Fibroblast of skin of abdomen (primary cell): ENCODE measurements at regions not wholly inside any gene's neighbourhood (a gene's known extent, or its start where the extent isn't known, plus 50 kb on each side); places are given as distances from the start of the nearest gene placed in this dataset.
"Not testable (repeated sequence)": the region's sequence is repeated elsewhere in the genome, so short reads cannot be mapped to it uniquely, and the experiment has no call there.

ENCODE experiments used
- DNase-seq: peaks from one replicate; pipeline ENCODE4 v3.0.0-alpha.2; 2013

DNA sequence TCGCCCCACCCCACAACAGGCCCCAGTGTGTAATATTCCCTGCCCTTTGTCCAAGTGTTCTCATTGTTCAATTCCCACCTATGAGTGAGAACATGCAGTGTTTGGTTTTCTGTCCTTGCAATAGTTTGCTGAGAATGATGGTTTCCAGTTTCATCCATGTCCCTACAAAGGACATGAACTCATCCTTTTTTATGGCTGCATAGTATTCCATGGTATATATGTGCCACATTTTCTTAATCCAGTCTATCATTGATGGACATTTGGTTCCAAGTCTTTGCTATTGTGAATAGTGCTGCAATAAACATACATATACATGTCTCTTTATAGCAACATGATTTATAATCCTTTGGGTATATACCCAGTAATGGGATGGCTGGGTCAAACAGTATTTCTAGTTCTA is 132.7 kb downstream of the SNX10 start:
- not testable (repeated sequence) for DNase-seq

DNA sequence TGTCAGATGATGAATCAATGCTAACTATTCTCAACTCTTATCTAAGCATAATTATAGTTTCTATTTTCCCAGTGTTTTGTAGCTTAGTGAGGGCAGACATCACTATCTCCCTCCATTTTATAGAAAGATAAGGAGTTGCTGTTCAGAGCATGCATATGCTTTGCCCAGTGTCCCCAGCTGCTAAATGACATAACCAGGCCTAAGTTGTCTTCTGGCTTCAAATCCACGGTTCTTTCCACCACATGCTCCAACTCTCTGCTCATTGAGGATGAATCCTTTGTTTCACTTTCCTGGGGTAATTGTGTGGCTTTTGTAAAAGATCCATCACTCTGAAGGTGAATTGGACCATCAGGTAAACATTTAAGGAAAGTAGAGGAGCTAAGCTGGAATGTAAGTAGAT is 134.0 kb downstream of the SNX10 start:
- no peak for DNase-seq

DNA sequence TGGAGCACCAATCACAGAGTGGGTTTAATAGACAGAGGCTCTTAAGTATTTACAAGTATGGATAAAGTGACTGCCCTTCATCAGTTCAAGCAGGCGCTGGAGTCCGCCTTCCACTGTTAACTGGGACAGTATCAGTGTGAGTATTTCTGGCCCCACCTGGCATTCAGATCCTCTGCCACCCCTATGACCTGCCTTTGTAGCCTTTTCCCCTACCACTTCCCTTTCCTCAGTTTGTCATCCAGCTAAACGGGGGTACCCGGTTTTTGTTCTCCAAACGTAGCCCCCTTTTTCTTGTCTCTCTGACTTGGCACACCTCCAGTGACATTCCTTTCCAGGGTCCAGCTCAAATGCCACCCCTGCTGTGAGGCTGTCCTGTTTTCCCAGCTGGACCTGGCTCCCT is 134.4 kb downstream of the SNX10 start:
- no peak for DNase-seq

DNA sequence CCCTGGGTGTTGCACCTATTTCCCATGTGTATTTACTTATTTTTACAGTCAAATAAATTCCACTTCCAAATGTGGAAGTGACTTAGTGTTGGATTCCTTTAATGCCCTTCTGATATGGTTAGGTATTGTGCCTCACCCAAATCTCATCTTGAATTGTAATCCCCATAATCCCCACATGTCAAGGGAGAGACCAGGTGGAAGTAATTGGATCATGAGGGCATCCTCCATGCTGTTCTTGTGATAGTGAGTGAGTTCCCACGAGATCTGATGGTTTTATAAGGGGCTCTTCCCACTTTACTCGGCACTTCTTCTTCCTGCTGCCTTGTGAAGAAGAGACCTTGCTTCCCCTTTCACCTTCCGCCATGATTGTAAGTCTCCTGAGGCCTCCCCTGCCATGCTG is 136.9 kb downstream of the SNX10 start:
- DNase-seq, result no peak

DNA sequence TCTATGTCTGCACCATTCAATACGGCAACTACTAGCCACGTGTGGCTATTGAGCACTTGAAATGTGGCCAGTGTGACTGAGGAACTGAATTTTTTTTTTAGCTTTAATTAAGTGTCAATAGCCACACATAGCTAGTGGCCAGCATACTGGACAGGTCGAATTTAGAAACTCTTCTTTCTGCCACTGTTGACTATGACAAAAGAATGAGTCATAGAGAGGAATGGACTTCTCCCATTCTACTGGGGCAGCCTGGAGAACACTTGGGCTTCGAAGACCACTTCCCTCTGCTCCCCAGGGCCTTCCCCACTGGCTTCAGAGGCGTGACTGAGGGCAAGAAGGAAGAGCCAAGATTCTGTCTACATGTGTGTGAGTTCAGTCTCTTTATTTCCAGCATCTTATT is 137.5 kb downstream of the SNX10 start:
- no peak for DNase-seq

DNA sequence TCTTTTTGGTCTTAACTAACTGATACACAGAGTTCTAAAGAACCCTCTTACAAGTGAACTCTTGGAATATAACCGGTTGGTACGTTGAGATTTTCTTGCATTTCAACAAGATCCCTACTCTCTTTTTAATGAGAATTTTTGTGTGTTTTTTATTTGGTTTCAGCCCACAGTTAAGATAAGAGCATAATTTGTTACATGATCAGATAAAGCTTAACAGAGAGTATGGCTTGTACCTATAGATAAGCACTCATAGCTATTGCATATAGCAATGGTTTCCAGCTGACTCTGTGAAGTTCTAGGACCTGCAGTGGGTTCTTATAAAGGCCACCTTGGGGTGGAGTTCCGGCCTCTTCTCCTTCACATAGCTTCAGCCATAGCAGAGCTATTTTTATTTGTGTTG is 143.3 kb downstream of the SNX10 start:
- DNase-seq, result no peak

DNA sequence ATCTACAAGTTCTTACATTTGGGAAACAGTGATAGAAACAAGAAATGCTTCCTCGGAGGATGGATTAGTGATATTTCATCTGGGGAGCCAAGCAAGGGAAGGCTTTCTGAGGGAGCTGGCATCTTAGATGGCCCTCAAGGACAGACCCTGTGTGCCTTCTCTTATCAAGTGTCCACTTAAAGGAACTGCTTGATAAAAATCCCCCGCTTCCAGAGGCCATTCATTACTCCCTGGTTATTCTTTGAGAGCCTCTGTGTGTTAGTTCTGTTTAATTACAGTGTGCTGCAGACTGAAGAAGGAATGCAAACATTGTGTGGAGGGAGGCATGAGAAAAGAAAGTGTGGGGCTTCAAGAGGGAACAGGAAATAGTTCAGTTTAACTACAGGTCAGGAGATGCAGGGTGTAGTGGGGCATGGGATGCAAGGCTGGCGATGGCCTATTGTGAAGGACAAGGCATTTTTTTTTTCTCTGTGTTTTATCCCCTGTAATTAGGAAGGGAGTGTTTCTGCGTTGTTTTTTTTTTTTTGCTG is 145.4 kb downstream of the SNX10 start:
- no peak for DNase-seq

DNA sequence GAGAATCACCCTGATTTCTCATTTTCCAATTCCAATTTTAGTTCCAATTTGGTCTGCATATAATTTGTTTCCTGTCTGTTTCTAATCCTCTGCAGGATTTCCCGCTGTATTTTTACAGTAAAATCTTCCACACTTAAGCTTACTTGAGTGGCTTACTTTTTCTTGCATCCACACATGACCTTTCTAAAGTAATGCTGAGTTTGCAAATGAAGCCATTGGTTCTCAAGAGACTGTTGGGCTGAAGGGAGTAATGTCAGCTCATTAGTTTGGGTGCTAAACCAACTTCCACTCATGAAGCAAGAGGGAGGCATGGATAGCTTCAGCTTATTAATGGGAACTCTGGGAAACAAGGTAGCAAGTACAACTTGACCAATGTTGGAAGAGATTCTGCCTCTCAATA is 146.4 kb downstream of the SNX10 start:
- no peak for DNase-seq

DNA sequence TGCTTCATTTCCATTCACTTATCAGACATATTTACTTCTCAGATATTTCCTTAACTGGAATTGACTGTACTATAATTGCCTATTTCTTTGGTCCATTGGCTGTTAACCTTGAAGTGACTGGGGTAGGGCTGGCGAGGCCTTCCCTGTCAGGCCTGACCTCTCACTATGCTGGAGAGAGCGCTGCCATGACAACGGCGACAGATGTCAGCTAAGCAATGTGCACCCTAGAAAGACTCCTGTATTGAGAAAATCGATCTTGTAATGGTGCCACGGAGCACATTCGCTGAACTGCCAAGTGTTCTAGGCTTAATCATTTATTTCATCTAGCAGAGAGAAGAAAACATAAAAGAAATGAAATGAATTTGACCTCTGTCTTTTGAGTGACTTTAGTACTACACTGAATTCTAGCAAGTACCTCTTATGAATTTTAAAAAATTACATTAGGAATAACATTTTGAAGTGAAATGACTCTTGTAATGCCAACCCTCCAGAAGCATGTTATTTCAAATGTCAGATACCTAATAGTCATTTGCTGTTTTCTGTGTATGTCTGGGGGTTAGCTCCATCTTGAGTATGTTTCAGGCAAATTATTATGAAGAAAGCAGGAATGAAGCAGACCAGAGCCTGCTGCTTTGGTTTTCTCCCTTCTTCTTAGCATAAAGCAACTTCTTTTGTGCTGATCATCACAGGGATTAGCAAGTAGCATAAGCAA is 148.0 kb downstream of the SNX10 start:
- DNase-seq, result no peak

DNA sequence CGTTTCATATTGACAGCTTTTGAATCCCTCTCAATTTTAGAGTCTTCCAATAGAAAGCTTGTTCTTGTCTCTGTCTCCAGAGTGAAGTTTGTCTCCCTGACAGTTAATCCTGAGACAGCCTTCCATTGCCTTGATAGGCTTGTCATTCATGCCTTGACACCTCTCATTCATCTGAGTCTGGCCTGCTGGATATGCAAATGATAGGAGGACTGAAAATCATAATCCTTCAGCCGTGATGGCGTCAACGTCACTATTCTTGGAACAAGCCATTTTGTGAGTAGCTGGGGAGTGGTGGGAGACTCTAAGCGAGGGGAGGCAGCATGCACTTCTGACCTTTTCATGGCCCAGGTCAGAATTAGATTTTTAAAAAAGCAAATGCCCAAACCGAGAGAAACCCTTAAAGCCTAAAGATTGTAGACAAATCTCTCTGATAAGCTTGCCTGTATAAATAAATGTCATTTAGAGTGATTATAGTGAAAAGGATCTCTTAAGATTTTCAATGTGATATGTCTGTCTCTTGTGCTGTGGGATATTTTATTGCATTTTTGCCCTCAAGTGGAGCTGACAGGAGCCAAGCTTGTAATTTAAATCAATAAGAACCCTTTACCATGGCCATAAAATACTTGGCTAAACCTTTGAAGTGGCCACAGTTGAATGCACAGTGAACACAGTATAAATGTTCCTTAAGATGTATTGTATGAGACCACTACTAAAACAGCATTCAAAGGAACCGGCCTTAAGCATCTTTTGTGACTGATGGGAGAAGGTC is 148.8 kb downstream of the SNX10 start:
- DNase-seq, result no peak

DNA sequence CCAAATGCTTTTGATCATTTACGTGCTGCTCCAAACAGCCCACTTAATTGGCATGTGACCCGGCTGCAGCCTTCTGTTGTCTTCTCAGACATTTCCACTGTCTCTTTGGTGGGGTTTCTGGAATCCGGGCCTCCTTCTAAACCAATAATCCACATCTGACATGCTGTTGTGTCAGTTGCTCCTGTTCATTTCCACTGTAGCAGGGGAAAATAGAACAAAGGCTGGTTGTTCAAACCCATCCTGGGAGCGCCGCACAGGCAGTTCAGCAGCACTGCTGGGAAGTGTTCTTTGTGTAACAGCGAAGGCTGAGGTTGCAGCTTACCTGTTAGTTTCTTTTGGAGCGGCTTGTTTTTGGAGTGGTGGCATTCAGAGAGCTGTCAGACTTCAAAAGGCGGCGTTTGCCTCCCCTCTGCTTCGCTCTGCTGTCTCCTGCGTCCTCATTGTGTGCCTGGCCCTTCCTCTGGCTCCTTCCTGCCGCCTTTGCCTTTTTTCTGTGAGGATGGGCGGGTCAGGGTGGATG is 149.4 kb downstream of the SNX10 start:
- no peak for DNase-seq

DNA sequence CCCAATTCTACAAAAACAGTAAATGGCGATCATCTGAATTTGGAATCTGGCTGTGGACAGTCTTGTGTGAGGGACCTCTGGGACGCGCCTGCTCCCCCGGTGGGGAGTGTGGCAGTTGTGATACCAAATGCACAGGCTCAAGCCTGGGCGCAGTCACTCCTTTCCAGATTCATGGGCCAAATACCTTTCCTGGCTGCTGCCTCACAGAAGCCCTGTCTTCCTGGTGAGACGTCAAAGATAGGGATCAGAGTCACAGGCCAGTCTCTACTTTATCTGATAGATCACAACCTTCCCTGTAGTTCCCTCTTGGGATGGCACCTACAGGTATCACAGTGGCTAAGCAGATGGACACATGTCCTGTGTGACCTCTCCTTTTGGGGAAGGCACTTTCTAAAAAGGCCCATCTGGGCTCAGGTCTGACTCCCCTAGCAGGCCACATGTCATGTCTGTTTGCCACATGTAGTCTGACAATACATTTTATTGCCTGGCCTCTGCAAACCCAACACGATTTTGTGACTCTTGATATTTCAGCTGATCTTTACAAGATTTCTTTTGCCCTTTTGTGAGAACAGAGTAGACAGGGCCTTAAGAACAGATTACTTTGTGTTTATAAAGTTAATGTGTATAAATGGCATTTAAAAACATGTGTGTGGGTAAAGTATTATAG is 150.1 kb downstream of the SNX10 start:
- no peak for DNase-seq

DNA sequence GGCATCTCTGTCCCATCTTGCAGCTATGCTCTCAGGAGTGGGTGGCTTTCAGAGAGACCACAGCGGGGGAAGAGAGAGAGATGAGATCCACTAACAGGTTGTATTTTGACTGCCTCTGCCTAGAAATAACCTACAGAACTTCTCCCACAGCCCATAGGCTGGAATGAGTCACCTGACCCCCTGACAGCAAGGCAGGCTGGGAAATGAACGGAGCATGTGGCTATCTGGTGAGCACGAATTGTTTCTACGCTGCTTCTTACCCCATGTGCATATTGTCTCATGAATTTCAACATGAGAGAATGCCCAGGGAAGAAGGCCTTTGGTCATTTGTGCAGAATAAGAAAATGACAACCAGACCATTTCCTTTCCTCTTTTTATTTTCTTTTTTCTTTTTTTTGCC is 151.3 kb downstream of the SNX10 start:
- no peak for DNase-seq

DNA sequence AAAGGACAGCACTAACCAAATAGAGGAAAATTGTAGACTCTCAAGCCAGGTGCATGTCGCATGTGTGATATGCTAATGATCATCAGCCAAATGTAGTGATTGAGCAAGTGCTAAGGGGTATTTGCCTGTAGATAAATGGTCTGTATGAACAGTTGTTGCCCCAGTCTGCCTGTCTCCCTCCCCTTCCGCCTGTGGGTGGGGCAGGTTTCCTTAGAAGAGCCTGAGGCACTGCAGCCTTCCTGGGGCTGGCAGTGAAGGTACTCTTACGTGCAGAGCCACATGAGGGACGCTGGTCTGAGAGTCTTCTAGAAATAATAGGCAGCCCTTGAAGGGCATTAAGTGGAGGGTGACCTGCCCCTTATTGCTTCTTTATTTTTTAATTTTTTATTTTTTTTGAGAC is 152.1 kb downstream of the SNX10 start:
- DNase-seq, result no peak

DNA sequence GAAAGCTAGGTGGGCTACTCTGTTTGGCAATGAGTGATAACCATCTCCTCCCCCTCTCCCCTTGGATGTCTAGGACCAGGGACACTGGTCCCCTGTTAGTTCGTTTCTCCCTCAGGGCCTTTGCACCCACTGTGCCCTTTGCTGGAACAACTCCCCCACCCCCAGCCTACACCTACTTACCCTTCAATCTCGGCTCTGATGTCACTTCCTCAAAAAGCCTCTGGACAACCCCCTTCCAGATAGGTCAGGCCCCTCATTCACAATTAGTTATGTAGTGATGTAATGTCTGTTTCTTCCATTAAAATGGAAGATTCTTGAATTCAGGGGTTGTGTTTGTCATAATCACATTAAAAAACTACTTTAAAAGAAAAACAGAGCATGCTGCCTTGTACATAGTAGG is 152.9 kb downstream of the SNX10 start:
- DNase-seq, result no peak

DNA sequence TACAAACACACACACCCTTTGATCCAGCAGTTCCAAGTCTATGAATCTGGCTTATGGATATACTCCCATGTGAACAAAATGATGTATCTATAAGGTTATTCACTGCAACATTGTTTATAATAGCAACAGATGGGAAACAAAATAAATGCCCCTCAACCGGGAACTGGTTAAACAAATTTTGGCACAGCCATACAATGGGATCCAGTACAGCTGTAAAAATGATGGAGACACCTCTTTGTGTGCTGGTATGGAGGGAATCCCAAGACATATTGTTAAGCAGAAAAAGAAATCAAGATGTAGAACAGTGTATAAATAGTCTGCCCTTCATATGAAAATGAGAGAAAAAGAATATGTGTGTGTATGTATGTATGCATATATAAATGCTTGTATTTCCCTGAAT is 155.5 kb downstream of the SNX10 start:
- DNase-seq, result no peak

DNA sequence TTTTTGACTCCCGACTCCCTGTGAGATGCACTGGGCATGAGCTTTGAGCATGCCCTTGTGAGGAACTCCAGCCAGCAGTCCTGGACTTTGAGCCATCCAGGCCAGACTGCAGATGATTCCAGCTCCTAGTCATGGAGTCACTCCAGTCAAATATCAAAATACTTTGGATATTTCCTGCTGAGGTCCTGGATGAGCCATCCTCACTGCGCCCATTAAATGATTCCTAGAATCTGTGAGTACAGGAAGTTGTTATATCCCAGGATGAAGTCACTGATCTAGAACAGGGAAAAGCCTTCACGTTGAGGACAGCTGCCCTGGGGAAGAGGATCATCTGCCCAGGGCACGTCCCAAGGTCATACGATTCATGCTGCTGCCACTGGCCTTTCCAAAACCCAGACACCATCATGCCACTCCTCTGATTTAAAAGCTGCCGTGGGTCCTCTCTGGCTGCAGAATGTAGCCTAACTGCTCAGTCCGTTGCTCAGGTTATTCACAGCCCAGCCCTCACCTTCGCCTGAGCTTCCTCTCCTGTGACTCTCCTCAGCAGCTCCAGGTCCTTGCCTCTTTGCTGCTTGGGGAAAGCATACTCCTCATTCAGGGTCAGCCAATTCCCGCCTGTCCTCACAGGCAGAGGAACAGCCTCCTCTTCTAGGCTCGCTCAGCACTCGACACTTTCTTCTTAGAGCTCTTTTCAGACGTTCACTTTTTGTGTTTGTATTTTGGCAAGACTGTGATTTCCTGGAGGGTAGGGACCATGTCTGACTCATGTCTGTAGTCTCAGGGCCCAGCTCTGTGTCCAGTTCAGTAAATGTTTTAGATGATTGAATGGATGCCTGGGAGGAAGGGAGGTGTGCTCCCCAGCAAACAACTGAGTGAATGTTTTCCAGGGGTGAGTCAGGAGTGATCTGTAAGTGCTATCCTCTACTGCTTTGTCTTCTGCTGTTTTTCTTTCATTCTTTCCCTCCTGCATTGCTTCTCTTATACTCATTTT is 157.8 kb downstream of the SNX10 start:
- DNase-seq, result peak; percentile 71

DNA sequence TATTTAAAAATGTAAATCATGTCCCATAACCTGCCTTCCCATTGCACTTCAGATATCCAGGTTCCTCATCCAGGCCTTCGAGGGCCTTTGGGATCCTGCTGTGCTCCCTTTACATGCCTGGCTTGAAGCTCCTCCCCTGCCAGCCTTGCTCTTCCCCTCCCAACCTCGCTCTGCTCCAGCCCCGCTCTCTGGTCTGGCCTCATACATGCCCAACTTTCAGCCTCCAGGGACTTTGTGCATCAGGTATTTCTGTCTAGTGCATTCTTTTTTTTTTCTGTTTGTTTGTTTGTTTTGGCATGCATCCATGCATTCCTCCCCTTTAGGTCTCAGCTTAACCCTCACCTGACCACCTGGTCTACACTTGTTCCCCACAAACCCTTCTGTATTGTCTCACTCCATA is 160.3 kb downstream of the SNX10 start:
- no peak for DNase-seq

DNA sequence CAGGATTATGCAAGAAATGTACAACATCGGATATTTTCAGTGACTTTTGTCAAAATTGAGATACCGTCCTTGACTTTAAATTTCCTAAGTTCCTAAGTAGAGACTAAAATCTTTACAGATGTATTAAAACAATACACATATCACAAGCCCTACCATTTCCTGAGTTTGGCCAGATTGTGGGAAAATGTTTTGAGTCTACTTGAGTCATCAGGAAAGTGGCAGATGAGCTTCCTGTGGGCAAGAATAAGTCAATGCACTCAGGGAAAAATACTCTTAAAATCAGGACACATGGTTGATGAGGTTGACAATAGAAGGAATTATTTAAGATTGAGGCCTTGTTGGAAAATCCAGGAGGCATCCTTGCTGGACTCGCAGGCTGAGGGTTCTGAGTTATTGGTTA is 162.5 kb downstream of the SNX10 start:
- peak; percentile 13 for DNase-seq

DNA sequence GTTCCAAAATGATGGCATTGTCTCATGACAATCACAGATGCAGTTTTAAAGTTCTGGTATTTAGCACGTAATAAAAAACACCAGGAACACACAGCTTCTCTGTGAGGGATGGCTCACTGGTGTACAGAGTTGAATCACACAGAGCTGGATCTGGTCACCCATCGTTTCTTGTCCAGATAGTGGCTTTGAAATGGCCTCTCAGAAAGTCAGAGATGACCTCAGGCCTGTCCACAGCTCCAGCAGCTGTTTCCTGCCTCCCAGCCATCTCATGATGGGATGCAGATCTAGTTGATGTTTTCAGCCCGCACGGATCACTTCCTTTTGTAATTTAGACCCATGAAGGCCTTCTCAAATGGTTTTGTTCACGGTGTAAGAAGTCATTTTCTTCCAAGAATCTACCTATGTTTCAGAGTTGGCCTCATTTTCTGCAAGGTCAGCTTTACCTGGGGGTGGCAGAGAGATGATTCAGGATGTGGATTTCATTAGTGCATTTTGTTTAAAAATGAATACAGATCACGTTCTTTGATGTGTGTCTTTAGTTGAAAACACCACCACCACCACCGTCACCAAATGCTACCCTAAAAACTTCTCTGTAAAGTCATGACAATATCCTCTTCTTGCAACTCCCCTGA is 166.2 kb downstream of the SNX10 start:
- no peak for DNase-seq

DNA sequence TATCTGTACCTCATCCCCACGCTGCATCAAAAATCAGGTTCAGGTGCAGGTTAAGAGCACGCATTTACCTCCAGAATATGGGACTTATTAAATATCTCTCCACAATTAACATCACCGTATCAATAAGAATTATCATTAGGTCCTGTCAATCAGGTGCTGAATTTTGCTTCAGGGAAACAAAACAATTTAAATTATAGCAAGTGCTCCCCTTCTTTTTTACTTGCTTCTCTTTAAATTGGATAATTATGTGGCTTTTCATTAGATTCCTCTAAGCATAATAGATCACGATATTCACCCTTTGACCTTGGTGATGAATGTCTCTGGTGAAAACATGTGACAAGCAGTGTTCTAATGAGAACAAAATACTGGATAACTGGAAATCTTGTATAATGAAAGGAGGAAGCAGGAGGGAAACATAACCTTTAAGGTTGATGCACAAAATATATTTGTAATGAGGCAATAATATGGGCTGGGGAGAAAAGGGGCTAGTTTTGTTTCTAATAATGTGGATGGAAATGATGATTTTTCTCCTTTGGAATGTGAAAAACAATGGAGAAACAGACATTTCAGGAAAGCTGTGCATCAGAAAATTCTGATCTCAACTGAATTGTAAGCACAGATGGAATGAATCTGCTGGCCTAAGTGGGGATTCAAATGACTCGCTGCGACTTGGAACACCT is 166.9 kb downstream of the SNX10 start:
- no peak for DNase-seq
